ENCODE measurements at regions not wholly inside any gene's neighbourhood (a gene's known extent, or its start where the extent isn't known, plus 50 kb on each side); places are given as distances from the start of the nearest gene placed in this dataset.

GRCh38 chr4:11037637-11038036 lies 353.1 kb upstream of the CLNK start:
- Histone ChIP-seq H3K4me1 (peaks cover 6 to 14% (median 8%) of the 10 kb centered on the region in 4 donors), H3K4me3 (no peak overlapping the region), H3K27ac (no peak overlapping the region), H3K36me3 (no peaks in the 10 kb centered on the region), H3K9me3 (no peaks in the 10 kb centered on the region), H3K27me3 (no peaks in the 10 kb centered on the region)
- TF ChIP-seq CTCF (IDR thresholded peaks at IDR 0.05) (no peak), EP300 (IDR thresholded peaks at IDR 0.05) (no peak), POLR2AphosphoS5 (IDR thresholded peaks at IDR 0.05) (no peak), POLR2A (IDR thresholded peaks at IDR 0.05) (no peak)
- DNase-seq (no peak), ATAC-seq (ENCODE audit: low FRiP score in 2 of 2) (no peak)
- 88 to 91% methylated on average over 1 of the region's 1 CpG for WGBS, 2 donors

- Histone ChIP-seq H3K36me3 (no peaks in the 10 kb centered on the region), H3K4me3 (no peak overlapping the region), H3K9me3 (no peaks in the 10 kb centered on the region), H3K27me3 (no peaks in the 10 kb centered on the region), H3K4me1 (no peaks in the 10 kb centered on the region), H3K27ac (no peak overlapping the region)
- peak in 1 of 2 donors; percentile 23 for ATAC-seq (ENCODE audit: low FRiP score in 2 of 2)
- TF ChIP-seq POLR2A (IDR thresholded peaks at IDR 0.05) (no peak), POLR2AphosphoS5 (IDR thresholded peaks at IDR 0.05) (no peak)
- no peak for DNase-seq
- 66 to 70% methylated on average over 3 of the region's 3 CpGs for WGBS, 2 donors
Observed at GRCh38 chr4:11028334-11028733, 343.8 kb upstream of the CLNK start.

- no peaks in the 10 kb centered on the region for H3K27me3 ChIP-seq
- H3K4me3 ChIP-seq: no peak overlapping the region
- no peak overlapping the region for H3K27ac ChIP-seq
- ATAC-seq (ENCODE audit: low FRiP score in 2 of 2): no peak
- no peaks in the 10 kb centered on the region for H3K36me3 ChIP-seq
- TF ChIP-seq EP300 (IDR thresholded peaks at IDR 0.05): no peak
- TF ChIP-seq CTCF (IDR thresholded peaks at IDR 0.05): no peak
- no peak for TF ChIP-seq POLR2A (IDR thresholded peaks at IDR 0.05)
- no peak for TF ChIP-seq POLR2AphosphoS5 (IDR thresholded peaks at IDR 0.05)
- 44 to 54% methylated on average over 3 of the region's 3 CpGs for WGBS, 2 donors
- DNase-seq: no peak
- H3K4me1 ChIP-seq: no peaks in the 10 kb centered on the region
- H3K9me3 ChIP-seq: no peaks in the 10 kb centered on the region
Observed at GRCh38 chr4:11021333-11021732, 336.8 kb upstream of the CLNK start.

GRCh38 chr4:11019451-11020240 lies 335.1 kb upstream of the CLNK start:
- no peaks in the 10 kb centered on the region for H3K9me3 ChIP-seq
- H3K36me3 ChIP-seq: no peaks in the 10 kb centered on the region
- H3K4me3 ChIP-seq: no peak overlapping the region
- TF ChIP-seq CTCF (IDR thresholded peaks at IDR 0.05): no peak
- TF ChIP-seq EP300 (IDR thresholded peaks at IDR 0.05): no peak
- no peak for TF ChIP-seq POLR2AphosphoS5 (IDR thresholded peaks at IDR 0.05)
- no peak for TF ChIP-seq POLR2A (IDR thresholded peaks at IDR 0.05)
- DNase-seq (no peak), ATAC-seq (ENCODE audit: low FRiP score in 2 of 2) (no peak)
- H3K27ac ChIP-seq: no peak overlapping the region
- H3K4me1 ChIP-seq: no peaks in the 10 kb centered on the region
- WGBS, 2 donors: 73 to 78% methylated on average over 8 of the region's 8 CpGs
- no peaks in the 10 kb centered on the region for H3K27me3 ChIP-seq

GRCh38 chr4:11014199-11014598 lies 329.6 kb upstream of the CLNK start:
- H3K4me3 ChIP-seq: no peak overlapping the region
- ATAC-seq (ENCODE audit: low FRiP score in 2 of 2): no peak
- no peak for TF ChIP-seq EP300 (IDR thresholded peaks at IDR 0.05)
- no peak for TF ChIP-seq POLR2AphosphoS5 (IDR thresholded peaks at IDR 0.05)
- no peak for TF ChIP-seq POLR2A (IDR thresholded peaks at IDR 0.05)
- H3K27ac ChIP-seq: no peak overlapping the region
- H3K27me3 ChIP-seq: no peaks in the 10 kb centered on the region
- DNase-seq: no peak
- H3K9me3 ChIP-seq: no peaks in the 10 kb centered on the region
- H3K4me1 ChIP-seq: no peaks in the 10 kb centered on the region
- no peaks in the 10 kb centered on the region for H3K36me3 ChIP-seq

All from upper lobe of left lung (tissue), 6 donors.